ENCODE measurements at regions not wholly inside any gene's neighbourhood (a gene's known extent, or its start where the extent isn't known, plus 50 kb on each side); places are given as distances from the start of the nearest gene placed in this dataset.

GRCh38 chr16:26335236-26335853 is 643.6 kb downstream of the HS3ST4 start:
- no peaks in the 10 kb centered on the region for H3K36me3 Mint-ChIP-seq (ENCODE audit: low read depth)
- CTCF ChIA-PET = no interaction called here
- no peaks in the 10 kb centered on the region for H3K9me3 Mint-ChIP-seq
- H3K4me1 Mint-ChIP-seq = no peaks in the 10 kb centered on the region
- no peak for TF ChIP-seq CTCF (IDR thresholded peaks at IDR 0.05)
- ATAC-seq (ENCODE audit: low read depth) = no peak
- intact Hi-C loops (cut with micrococcal nuclease) = no loop called here
- no peaks in the 10 kb centered on the region for H3K27me3 Mint-ChIP-seq
- DNase-seq = no peak
- POLR2A ChIA-PET = no interaction called here
- H3K4me3 Mint-ChIP-seq = no peak overlapping the region
- no peak overlapping the region for H3K27ac Mint-ChIP-seq

GRCh38 chr16:26342621-26343020 is 650.9 kb downstream of the HS3ST4 start:
- CTCF ChIA-PET = no interaction called here
- no peaks in the 10 kb centered on the region for H3K4me1 Mint-ChIP-seq
- no peaks in the 10 kb centered on the region for H3K27me3 Mint-ChIP-seq
- intact Hi-C loops (cut with micrococcal nuclease) = no loop called here
- no peak overlapping the region for H3K27ac Mint-ChIP-seq
- ATAC-seq (ENCODE audit: low read depth) = no peak
- no peaks in the 10 kb centered on the region for H3K36me3 Mint-ChIP-seq (ENCODE audit: low read depth)
- no peak overlapping the region for H3K4me3 Mint-ChIP-seq
- no peak for DNase-seq
- POLR2A ChIA-PET = no interaction called here
- H3K9me3 Mint-ChIP-seq = no peaks in the 10 kb centered on the region
- no peak for TF ChIP-seq CTCF (IDR thresholded peaks at IDR 0.05)

GRCh38 chr16:26344240-26344776 is 652.5 kb downstream of the HS3ST4 start:
- Mint-ChIP-seq H3K4me1 (no peaks in the 10 kb centered on the region), H3K4me3 (no peak overlapping the region), H3K9me3 (no peaks in the 10 kb centered on the region), H3K27ac (no peak overlapping the region), H3K36me3 (ENCODE audit: low read depth) (no peaks in the 10 kb centered on the region), H3K27me3 (no peaks in the 10 kb centered on the region)
- intact Hi-C loops (cut with micrococcal nuclease) = no loop called here
- ATAC-seq (ENCODE audit: low read depth) (no peak), DNase-seq (no peak)
- CTCF ChIA-PET = no interaction called here
- POLR2A ChIA-PET = no interaction called here
- no peak for TF ChIP-seq CTCF (IDR thresholded peaks at IDR 0.05)

- Mint-ChIP-seq H3K4me1 (no peaks in the 10 kb centered on the region), H3K27ac (no peak overlapping the region), H3K4me3 (no peak overlapping the region), H3K9me3 (no peaks in the 10 kb centered on the region), H3K36me3 (ENCODE audit: low read depth) (no peaks in the 10 kb centered on the region), H3K27me3 (no peaks in the 10 kb centered on the region)
- no peak for ATAC-seq (ENCODE audit: low read depth)
- POLR2A ChIA-PET = no interaction called here
- CTCF ChIA-PET = no interaction called here
- TF ChIP-seq CTCF (IDR thresholded peaks at IDR 0.05) = no peak
- no peak for DNase-seq
- intact Hi-C loops (cut with micrococcal nuclease) = no loop called here
Observed at GRCh38 chr16:26344976-26345375, 653.2 kb downstream of the HS3ST4 start.

GRCh38 chr16:26345966-26346365 is 654.2 kb downstream of the HS3ST4 start:
- H3K27me3 Mint-ChIP-seq = no peaks in the 10 kb centered on the region
- no peak for TF ChIP-seq CTCF (IDR thresholded peaks at IDR 0.05)
- ChIA-PET CTCF (no interaction called here), POLR2A (no interaction called here)
- ATAC-seq (ENCODE audit: low read depth) (no peak), DNase-seq (no peak)
- H3K27ac Mint-ChIP-seq = no peak overlapping the region
- H3K4me1 Mint-ChIP-seq = no peaks in the 10 kb centered on the region
- H3K9me3 Mint-ChIP-seq = no peaks in the 10 kb centered on the region
- intact Hi-C loops (cut with micrococcal nuclease) = no loop called here
- H3K36me3 Mint-ChIP-seq (ENCODE audit: low read depth) = no peaks in the 10 kb centered on the region
- H3K4me3 Mint-ChIP-seq = no peak overlapping the region

Data from activated B cell treated with CpG ODN at 0.5 μM for 24 hours (primary cell).